NCI-H2081 treated with DMSO at 0.1 percent for 48 hours (cell line): ENCODE measurements at regions not wholly inside any gene's neighbourhood (a gene's known extent, or its start where the extent isn't known, plus 50 kb on each side); places are given as distances from the start of the nearest gene placed in this dataset.

Source experiments
- DNase-seq: peaks from one replicate; lab custom pipeline; 2025; lab: John Stamatoyannopoulos, UW

DNA sequence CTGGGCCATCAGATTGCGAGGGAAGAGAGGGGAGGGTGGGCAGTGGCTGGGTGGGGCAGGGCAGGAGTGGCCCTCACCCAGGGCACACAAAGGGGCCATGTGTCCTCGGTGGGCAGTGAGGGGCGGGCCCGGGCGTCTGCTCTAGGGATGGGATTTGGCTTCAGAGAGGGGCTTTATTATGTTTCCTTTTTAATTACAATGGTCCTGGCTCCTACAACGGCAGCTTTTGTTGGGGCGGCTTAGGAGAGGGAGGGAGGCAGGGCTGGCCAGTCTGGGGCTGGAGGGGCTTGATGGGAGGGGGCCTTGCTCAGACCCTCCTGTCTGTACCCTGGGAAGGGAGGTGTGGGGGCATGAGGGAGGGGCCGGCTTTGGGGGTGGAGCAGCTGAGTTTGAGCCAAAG lies 102.8 kb upstream of the WNT4 start:
- no peak for DNase-seq

DNA sequence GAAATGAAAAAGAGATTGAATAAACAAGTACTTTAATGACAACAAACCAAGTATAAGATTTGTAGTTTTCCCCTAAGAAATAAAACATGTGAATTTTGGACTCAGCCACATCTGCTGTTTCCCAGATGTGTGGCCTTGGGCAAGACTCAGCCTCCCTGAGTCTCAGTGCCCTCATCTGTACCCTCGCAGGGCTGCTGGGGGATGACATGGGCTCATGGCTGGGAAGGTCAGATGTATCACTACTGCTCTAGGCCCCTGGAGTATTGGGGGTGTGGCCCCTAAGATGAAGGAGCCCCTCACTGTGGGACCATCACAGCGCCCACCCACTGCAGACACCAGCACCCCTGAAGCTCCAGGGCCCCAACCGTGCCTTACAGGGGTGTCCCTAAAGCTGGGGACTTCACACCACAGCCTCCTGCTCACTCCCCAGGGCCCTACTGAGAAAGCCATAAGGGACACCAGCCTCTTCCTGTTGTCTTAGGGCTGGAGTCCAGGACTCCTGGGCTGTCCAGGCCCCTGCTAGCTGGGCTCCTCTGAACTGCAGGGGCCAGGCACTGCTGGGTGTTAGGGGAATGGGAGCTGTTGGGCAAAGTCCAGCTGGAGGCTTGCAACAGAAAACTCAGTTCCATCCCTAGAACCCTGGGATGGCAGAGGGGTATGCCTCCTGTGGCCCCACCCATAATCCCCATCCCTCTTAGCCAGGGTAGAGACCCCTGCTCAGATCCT lies 104.0 kb upstream of the WNT4 start:
- no peak for DNase-seq

DNA sequence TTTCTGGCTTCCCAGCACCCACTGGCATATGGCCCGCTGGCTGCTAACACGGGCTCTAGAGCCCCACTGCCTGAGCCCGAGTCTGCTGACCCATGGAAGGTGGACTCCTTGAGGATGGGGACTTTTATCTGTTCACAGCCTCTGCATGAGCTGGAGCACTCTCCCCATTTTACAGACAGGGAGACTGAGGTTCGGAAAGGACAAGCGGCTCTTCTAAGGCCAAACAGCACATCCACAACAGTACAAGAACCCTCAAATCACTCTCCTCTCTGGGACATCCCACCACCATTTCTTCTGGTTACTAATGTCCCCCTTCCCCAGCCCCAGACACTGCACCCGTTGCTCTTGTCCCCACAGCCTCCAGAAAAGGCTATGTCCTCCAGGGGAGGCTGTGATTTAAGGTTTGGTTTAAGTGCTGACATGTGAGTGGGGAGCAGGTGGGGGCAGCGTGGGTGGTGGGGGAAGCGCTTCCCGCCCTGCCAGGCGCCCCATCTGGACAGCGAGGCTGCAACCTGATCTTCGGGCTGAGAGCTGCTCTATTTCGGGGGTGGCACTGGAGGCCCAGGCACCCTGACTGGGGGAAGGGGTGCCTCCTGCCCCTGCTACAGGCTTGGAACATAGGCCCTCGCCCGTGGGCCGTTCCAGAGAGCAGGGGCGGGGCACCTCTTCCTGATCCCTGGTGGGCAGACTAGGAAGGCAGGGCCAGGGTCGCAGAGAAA lies 104.8 kb upstream of the WNT4 start:
- DNase-seq = no peak

DNA sequence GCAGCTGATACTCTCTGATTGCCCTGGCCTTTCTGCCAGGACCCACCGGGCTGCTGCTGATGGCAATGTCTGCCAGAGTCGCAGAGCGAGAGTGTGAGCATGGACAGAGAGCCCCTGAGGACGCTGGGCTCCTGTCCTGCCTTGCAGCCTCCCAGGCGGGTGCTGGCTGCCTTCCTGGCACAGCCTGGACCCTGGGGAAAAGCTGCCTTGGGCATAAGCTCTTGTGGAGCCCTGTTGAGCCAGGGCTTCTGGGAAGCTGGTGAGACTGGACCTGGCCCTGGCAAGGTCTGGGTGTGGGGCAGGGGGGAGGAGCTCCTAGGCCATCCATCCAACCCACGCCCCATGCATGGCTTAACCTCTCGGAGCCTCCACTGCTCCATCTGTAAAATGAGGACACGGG lies 105.8 kb upstream of the WNT4 start:
- no peak for DNase-seq

DNA sequence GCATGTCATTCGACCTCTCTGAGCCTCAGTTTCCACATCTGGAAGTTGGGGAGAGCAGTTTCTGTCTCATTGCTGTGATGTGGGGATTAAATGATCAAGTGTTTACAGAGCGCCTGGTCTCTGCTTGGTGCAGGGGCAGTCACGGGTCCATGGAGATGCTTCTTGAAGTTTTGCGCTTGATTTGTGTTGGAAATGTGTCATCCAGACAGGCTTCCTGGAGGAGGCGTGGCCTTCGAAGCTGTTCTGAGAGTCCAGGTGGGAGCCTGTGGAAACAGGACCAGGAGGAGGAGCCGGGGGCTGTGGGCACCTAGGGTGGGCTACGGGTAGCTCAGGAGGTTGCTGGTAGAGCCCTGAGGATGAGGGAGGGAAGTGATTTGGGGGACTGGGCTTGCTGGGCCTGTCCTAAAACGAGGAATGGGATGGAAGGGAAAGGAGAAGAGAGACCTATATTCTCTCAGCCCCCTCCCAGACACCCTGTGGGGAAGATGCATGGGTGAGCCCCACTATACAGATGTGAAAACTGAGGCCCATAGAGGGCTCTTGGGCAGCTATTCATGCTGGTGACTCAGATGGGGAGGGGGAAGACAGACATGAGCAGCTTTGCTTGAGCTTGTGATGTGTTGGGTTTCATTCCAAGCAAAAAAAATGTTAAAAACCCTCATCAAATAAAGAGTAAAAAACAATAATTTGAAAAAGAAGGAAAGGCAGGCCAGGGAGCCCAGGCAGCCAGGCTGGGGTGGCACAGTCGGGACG lies 107.2 kb upstream of the WNT4 start:
- DNase-seq = no peak

DNA sequence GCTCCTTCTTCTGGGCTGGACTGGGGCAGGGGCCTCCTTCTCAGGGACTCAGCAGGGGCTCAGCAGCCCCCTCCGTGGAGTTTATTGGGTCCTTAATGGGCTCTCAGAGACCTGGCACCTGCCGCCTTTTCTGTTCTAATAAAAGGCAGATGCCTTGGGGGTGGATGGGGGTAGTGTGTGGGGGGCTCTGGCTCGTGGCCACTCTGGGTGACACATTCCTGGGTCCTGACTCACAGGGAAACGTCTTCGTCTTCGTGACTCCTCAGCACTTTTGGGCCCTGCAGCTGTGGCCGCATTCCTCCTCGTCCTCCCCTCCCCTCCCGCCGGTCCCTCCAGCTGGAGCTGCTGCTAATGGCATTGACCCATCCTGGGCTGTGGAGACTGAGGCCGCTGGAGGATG lies 107.8 kb upstream of the WNT4 start:
- DNase-seq = no peak

DNA sequence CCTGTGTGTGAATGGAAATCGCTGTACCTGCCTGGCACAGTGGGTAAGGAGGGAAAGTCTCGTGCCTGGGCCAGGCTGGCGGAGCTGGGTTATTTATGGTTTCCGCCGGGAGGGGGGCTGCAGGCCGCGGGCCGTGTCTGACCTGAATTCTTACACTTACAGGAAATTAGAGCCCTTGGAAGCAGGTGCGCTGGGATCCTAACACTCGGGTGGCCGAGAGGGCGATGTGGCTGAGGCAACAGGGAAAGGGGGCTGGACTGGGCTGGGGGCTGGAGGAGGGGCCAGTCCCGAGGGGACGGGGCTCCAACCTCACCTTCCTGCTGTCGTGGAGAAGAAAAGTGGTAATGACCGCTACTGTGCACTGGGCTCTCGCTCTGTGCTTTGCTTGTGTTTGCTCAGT lies 109.4 kb upstream of the WNT4 start:
- no peak for DNase-seq

DNA sequence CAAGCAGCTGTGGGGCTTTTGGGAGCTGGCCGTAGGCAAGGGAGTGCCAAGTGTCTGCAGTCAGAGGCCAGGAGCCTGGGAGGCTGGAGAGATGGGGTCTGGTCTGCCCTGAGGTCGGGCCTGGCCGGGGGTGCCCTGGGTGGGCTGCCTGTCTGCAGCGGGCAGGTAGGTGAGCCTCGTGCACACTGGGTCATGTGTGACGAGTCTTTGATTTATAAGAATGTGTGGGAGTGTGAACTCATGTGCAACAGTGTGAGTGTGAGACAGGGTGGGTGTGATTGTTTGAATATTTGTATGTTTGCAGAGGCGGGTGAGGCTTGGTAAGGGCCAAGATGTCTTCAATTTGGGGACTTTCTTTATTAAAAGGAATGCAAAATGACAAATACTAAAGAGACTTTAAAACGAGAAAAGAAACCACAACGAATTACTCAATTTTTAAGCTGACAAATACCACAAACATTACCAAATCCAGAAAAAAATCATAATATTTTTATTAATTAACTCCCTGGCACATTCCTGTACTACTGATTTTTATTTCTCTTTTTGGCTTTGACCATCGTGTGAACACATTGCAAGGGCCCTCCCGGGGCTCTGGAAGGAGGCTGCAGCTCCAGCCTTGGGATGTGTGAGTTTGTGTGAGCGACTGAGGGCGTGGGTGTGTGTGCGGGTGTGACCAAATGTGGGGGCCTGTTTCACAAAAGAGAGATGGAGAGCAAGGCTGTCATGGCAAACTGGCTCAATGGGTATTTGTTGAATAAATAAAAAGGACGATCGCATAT lies 110.3 kb upstream of the WNT4 start:
- no peak for DNase-seq

DNA sequence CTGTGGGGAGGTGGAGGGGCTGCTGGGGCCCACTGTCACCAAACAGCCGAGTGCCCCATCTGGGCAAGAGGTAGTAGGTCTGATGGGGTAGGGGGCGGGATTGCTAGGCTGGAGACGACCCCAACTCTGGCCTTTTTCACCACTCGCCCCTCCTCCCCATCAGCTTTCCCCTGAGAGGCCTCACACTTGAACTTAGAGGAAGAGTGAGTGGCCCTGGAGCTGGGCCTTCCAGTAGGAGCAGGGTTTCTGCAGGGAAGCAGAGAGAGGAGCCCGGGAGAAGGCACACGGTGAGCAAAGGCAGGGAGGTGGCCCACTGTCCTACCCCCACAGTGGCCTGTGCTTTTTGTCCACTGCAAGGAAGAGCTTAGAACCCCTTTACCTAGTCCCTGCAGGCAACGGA lies 111.9 kb upstream of the WNT4 start:
- no peak for DNase-seq

DNA sequence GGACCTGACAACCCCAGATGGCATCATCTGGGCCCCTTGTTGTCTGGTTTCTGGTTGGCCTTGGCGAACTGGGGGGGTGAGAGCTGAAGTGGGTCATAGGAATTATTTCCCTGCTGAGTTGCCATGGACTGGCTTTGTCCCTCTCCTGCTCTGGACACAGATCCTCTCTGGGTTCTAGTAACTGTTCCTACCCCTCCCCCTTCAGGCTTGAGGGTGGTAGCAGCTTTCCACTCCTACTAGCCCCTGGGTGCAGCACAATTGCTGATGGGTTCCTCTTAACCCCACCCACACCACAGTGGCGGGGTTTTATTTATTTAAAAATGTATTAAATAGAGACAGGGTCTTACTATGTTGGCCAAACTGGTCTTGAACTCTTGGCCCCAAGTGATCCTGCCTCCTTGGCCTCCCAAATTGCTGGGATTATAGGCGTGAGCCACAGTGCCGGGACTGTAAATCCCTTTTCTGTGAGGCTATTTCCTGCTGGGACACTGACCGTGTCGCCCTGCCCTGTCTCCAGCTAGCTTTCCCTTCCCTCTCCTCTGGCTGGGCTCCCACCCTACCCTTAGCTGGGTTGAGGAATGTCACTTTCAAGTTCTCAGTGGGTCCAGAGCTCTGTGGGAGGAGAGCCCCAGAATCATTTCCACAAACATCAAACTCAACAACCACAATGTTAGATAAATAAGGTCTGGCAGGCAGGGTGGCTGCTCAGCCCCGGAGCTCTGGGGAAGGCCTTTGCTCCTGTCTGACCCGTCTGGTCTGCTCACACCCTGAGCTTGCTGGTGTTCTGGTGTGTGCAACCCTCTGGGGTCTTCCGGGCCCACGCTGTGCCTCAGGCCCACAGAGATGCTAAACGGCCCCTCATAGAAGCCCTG lies 112.7 kb upstream of the WNT4 start:
- no peak for DNase-seq

DNA sequence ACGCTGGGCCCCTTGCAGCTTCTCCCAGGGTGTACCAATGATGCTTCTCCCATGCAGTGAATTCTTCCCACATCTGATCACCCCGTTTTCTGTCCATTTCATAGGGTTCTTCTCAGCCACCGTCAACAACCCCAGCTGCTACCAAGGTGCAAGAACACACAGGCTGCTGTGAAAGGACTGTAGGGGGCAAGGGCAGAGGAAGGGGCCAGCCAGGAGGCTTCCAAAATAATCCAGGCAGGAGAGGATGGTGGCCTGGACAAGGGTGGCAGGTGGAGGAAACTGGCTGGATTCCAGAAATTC lies 113.3 kb upstream of the WNT4 start:
- DNase-seq = no peak

DNA sequence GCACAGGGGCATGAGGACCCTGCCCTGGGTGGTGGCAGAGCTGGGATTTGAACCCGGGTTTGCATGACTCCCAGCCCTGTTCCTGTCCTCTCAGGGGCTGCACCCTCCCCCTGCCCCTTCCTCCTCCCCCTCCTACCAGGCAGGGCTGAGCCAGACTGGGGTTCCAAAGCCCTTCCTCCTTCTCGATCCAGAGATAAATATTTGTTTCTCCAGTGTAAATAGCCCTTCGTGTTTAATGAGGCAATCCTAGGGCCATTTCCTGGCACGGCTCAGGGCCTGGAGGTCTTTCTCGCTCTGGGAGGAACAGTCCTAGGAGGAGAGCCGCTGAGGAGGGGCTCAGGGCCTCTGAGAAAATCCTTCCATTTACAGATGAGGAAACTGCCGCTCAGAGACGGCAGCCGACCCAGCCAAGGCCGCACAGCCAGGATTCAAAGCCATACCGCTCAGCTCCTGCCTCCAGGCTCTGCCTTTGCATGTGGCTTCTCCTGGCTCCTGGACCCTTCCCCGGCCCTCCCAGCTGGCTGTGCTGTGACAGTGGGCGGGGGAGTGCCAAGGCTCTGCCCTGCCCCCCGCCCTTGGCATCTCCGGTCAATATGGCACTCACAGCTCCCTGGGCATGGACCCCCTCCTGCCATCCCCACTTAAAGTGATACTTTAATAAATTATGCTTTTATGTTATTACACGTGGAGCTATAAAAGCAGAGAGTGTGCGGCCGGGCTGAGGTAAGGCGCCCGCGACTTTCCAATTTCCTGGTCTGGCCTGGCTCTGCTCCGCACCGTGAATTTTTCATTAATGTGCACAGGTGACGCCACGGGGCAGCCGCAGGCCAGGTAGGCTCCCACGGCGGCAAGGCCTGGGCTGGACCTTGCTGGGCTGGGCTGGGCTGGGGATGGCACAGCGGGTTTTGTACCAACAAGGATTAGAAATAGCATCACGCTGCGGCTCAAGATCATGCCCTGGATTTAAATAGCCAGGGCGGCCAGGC lies 114.7 kb upstream of the WNT4 start:
- DNase-seq = no peak

DNA sequence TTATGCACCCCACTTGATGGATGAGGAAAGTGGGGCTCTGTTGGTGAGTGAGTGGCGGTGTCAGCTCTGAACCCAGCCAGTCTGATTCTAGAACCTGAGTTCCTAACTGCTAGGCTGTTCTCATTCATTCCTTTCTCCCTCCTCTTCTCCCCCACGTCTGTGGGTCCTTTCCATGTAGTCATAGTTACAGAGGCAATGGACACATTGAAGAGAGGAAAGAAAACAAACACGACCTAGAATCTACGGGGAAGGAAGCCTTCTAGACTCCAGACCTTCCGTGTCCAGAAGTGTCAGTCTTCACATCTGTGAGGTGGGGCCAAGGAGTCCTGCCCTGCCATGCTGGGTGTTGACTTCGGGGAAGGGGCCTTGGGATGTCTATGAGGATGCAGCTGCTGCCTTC lies 115.8 kb upstream of the WNT4 start:
- DNase-seq = no peak

DNA sequence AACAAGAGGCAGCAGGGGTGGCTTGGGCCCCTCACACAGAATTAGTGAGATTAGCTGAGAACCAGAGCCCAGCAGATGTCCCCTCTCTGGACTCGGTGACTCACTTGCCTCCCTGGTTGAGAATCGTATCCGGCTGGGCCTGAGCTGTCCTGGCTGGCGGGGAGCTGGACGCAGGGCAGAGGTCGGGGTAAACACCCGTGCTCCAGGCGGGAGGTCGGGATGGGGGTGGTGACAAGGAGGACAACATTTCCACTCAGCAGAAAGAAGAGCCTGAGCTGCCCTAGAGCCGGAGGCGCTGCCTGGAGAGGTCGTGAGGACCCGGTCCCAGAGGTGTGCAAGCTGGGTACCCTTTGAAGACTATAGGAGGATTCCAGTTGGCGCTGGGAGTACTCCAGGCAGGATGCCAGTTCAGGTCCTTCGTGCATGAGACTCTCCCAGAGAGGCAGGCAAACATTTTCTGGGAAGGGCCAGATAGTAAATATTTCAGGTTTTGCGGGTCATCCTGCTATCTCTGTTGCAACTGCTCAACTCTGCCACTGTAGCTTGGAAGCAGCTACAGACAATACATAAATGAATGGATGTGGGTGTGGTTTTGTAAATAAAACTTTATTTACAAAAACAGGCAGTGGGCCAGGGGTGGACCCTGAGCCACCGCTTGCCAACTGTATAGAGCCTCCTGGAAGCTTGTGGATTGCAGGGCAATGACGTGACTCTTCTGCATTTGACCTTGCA lies 116.8 kb upstream of the WNT4 start:
- no peak for DNase-seq

DNA sequence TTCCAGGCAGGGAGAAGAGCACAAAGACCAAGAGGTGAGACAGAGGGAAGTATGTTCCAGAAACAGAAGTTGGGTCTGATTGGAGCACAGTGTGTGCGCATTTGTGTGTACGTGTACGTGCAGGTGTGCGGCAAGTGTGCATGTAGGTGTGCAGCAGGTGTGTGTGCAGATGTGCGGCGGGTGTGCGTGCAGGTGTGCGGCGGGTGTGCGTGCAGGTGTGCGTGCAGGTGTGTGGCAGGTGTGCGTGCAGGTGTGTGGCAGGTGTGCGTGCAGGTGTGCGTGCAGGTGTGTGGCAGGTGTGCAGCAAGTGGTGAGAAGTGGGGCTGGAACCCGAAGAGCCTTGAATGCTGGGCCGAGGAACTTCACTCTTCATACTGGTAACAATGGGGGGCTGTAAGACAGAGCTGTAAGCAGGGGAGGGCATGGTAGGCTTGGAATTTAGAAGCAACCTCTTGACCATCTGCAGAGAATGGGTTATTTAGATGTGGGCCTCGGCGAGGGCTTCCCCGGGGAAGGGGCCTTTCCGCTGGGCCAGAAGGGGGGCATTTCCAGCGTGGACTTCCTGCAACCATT lies 118.0 kb upstream of the WNT4 start:
- DNase-seq = no peak

DNA sequence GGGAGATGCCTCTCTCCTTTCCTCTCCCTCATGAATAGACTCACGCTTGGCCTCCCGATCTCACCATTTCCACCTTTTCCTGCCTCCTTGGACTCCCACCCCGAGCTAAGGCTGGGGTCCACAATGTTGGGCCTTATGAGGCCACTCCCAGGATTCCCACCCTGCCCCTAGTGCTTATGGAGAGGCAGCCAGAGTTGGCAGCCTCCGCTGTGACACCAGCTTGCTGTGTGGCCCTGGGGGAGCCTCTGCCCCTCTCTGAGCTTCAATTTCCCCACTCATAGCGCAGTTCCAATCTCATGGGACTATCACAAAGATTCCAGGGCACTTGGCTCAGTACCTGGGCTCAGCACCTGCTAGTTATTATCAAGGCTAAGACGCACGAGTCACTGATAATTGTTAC lies 118.7 kb upstream of the WNT4 start:
- DNase-seq = no peak

DNA sequence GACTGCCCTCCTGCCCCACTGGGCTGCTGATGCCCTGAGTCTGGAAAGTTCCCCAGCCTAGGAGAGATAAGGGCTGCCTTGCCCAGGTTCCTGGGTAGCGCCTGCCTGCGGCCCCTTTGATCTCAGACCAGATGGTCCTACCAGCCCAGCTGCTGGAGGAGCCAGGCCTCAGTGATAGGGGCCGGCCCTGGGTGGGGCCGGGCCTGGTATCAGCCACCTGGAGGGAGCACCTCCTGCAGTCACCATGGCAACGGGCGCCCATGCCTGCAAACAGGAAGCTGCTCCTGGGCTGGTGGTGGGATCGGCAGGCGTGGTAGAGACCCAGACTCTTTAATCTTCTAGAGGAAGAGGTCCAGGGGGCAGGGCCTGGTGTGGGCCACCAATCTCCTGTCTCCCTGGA lies 119.7 kb upstream of the WNT4 start:
- no peak for DNase-seq

DNA sequence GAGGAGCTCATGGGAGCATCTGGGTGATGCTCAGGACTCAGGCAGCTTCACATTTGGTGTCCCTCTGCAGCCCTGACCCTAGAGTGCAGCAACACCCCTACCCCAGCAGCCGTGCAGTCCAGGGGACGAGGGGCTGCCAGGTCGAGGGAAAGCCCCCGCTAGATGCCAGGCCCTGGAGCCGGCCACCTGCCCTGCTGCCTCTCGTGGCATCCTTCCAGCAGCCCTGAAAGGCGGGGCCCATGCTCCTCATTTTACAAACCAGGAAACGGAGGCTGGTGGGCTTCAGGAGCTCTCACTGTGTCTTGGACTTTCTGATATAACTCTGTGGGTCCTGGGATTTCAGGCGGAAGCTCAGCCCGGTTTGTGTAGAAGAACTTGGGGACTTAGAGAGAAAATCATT lies 120.5 kb upstream of the WNT4 start:
- DNase-seq = no peak
